Nephron (organoid): ENCODE measurements at regions not wholly inside any gene's neighbourhood (a gene's known extent, or its start where the extent isn't known, plus 50 kb on each side); places are given as distances from the start of the nearest gene placed in this dataset.

Source experiments
- H3K27ac Mint-ChIP-seq, 3 experiments: 2 replicates each; pipeline ENCODE4 v1.8.0; 2020; ENCODE audit warnings: mixed read lengths in 3 of 3, mild to moderate bottlenecking in 2 of 3, moderate library complexity in 1 of 3
- H3K27me3 Mint-ChIP-seq: 2 replicates; pipeline ENCODE4 v1.8.0; 2021; ENCODE audit warnings: low read depth, mild to moderate bottlenecking, moderate library complexity, mixed read lengths
- H3K36me3 Mint-ChIP-seq: 2 replicates; pipeline ENCODE4 v1.8.0; 2020; ENCODE audit warnings: low read depth, mixed read lengths
- H3K4me1 Mint-ChIP-seq: 2 replicates; pipeline ENCODE4 v1.8.0; 2020; ENCODE audit warnings: mixed read lengths
- H3K4me3 Mint-ChIP-seq, 3 experiments: 2 replicates each; pipeline ENCODE4 v1.8.0; 2020; ENCODE audit warnings: mild to moderate bottlenecking in 3 of 3, mixed read lengths in 3 of 3, moderate library complexity in 2 of 3
- H3K9me3 Mint-ChIP-seq: 2 replicates; pipeline ENCODE4 v1.8.0; 2020; ENCODE audit warnings: mixed read lengths
- TF ChIP-seq, protein P1 (sequence below), 3 experiments: fragments of 200-600 bp; sonication (generic); IDR thresholded peaks; one replicate each; pipeline ENCODE4 v1.5.0; 2021; ENCODE audit warnings: antibody characterized with exemption in 3 of 3; ENCODE audit not compliant: unreplicated experiment in 3 of 3

DNA sequence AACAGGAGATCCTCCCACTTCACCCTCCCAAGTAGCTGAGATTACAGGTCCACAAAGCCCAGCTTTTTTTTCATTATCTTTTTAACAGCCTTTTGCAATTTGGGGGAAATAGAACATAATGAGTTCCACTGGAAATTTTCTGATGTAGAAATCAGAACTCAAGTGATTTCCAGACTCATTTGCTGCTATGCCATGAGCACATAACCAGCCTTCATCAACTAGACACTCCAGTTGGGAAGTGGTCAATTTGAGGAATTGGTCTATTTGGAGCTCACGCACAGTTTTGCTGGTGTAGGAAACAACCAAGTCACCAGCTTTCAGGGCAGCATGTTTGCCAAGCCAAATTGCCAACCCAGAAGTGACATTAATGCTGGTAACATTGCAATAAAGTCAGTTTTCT lies 86.7 kb downstream of the MAFB start:
- Mint-ChIP-seq H3K36me3 (peaks cover 7% of the 10 kb centered on the region), H3K27ac (no peak overlapping the region), H3K9me3 (peaks cover 9% of the 10 kb centered on the region), H3K27me3 (peaks cover 9% of the 10 kb centered on the region), H3K4me1 (no peaks in the 10 kb centered on the region), H3K4me3 (no peak overlapping the region)
- TF ChIP-seq, protein P1, sequence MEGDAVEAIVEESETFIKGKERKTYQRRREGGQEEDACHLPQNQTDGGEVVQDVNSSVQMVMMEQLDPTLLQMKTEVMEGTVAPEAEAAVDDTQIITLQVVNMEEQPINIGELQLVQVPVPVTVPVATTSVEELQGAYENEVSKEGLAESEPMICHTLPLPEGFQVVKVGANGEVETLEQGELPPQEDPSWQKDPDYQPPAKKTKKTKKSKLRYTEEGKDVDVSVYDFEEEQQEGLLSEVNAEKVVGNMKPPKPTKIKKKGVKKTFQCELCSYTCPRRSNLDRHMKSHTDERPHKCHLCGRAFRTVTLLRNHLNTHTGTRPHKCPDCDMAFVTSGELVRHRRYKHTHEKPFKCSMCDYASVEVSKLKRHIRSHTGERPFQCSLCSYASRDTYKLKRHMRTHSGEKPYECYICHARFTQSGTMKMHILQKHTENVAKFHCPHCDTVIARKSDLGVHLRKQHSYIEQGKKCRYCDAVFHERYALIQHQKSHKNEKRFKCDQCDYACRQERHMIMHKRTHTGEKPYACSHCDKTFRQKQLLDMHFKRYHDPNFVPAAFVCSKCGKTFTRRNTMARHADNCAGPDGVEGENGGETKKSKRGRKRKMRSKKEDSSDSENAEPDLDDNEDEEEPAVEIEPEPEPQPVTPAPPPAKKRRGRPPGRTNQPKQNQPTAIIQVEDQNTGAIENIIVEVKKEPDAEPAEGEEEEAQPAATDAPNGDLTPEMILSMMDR (IDR thresholded peaks at IDR 0.05; ENCODE audit: unreplicated experiment in 3 of 3) = no peak

- Mint-ChIP-seq H3K36me3 (peaks cover 7% of the 10 kb centered on the region), H3K4me1 (no peaks in the 10 kb centered on the region), H3K27me3 (no peaks in the 10 kb centered on the region), H3K27ac (peak overlapping the region in 2 of 3 experiments; percentile 46 to 71), H3K4me3 (no peak overlapping the region), H3K9me3 (peaks cover 9% of the 10 kb centered on the region)
- TF ChIP-seq, protein P1 (IDR thresholded peaks at IDR 0.05; ENCODE audit: unreplicated experiment in 3 of 3) = no peak
Observed at GRCh38 chr20:40600441-40601219, 88.4 kb downstream of the MAFB start.

DNA sequence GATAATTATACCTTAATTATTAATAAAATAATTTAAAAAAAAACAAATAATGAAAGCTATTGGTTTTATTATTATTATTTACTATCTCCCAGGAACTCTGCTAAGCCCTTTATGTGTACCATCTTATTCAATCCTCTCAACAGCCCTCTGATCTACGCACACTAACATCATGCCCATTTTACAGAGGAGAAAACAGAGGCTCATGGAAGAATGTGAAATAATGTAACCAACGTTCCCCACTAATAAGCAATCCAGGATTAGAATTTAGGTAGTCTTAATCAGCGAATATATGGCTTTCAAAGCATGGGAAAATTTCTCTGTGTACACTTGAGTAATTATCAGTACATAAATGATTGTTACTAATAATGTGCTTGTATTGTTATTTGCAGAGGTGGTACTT lies 89.0 kb downstream of the MAFB start:
- TF ChIP-seq, protein P1 (IDR thresholded peaks at IDR 0.05; ENCODE audit: unreplicated experiment in 3 of 3) = no peak
- H3K4me3 Mint-ChIP-seq = no peak overlapping the region
- H3K27ac Mint-ChIP-seq = peak overlapping the region in 1 of 3 experiments; percentile 60
- H3K36me3 Mint-ChIP-seq = peaks cover 7% of the 10 kb centered on the region
- no peaks in the 10 kb centered on the region for H3K4me1 Mint-ChIP-seq
- no peaks in the 10 kb centered on the region for H3K27me3 Mint-ChIP-seq
- peaks cover 9% of the 10 kb centered on the region for H3K9me3 Mint-ChIP-seq

GRCh38 chr20:40592941-40593340 lies 96.1 kb downstream of the MAFB start:
- H3K27ac Mint-ChIP-seq = no peak overlapping the region
- peaks cover 2% of the 10 kb centered on the region for H3K9me3 Mint-ChIP-seq
- no peaks in the 10 kb centered on the region for H3K36me3 Mint-ChIP-seq
- TF ChIP-seq, protein P1 (IDR thresholded peaks at IDR 0.05; ENCODE audit: unreplicated experiment in 3 of 3) = no peak
- peaks cover 9% of the 10 kb centered on the region for H3K27me3 Mint-ChIP-seq
- H3K4me3 Mint-ChIP-seq = no peak overlapping the region
- no peaks in the 10 kb centered on the region for H3K4me1 Mint-ChIP-seq

GRCh38 chr20:40591536-40591935 lies 97.5 kb downstream of the MAFB start:
- Mint-ChIP-seq H3K9me3 (peaks cover 2% of the 10 kb centered on the region), H3K27ac (no peak overlapping the region), H3K4me3 (no peak overlapping the region), H3K36me3 (no peaks in the 10 kb centered on the region), H3K27me3 (peaks cover 9% of the 10 kb centered on the region), H3K4me1 (no peaks in the 10 kb centered on the region)
- TF ChIP-seq, protein P1 (IDR thresholded peaks at IDR 0.05; ENCODE audit: unreplicated experiment in 3 of 3) = no peak

GRCh38 chr20:40591119-40591518 lies 97.9 kb downstream of the MAFB start:
- H3K9me3 Mint-ChIP-seq = peaks cover 2% of the 10 kb centered on the region
- H3K4me1 Mint-ChIP-seq = no peaks in the 10 kb centered on the region

More at GRCh38 chr20:40591119-40591518, 97.9 kb downstream of the MAFB start:
- TF ChIP-seq, protein P1 (IDR thresholded peaks at IDR 0.05; ENCODE audit: unreplicated experiment in 3 of 3) = no peak
- no peaks in the 10 kb centered on the region for H3K36me3 Mint-ChIP-seq
- no peak overlapping the region for H3K27ac Mint-ChIP-seq
- peaks cover 9% of the 10 kb centered on the region for H3K27me3 Mint-ChIP-seq
- no peak overlapping the region for H3K4me3 Mint-ChIP-seq
